Inflammatory macrophage treated with lipopolysaccharide for 1 hour (primary cell): ENCODE measurements at regions not wholly inside any gene's neighbourhood (a gene's known extent, or its start where the extent isn't known, plus 50 kb on each side); places are given as distances from the start of the nearest gene placed in this dataset.
"Not testable (repeated sequence)": the region's sequence is repeated elsewhere in the genome, so short reads cannot be mapped to it uniquely, and the experiment has no call there.

Experiments
- DNase-seq, 2 donors: peaks; one replicate each; pipeline ENCODE4 v3.0.0-alpha.2; 2020 to 2022

- DNase-seq = no peak
Observed at GRCh38 chr9:31582071-31582470, 802.4 kb upstream of the ACO1 start.

GRCh38 chr9:31582561-31582960 lies 801.9 kb upstream of the ACO1 start:
- DNase-seq = no peak

GRCh38 chr9:31585158-31585557 lies 799.3 kb upstream of the ACO1 start:
- no peak for DNase-seq

DNA sequence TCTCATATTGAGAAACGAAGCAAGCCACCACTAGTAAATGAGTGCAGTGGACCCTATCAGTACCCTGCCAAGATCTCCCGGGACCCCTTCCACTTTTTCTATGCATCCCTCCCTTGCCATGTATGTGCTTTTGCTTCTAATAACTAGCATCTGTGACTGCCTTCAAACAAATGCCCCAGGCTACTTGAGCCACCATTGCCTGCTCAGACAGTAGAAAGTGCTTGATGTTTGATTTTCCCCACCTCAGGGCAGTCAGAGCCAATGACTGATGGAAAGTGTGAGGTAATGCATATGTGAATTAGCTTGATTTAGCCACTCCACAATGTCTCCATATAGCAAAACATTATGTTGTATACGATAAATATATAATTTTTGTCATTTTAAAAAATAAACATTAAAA lies 797.3 kb upstream of the ACO1 start:
- DNase-seq = no peak

- no peak for DNase-seq
Observed at GRCh38 chr9:31588006-31588405, 796.4 kb upstream of the ACO1 start.

- DNase-seq = no peak
Observed at GRCh38 chr9:31588756-31589155, 795.7 kb upstream of the ACO1 start.

DNA sequence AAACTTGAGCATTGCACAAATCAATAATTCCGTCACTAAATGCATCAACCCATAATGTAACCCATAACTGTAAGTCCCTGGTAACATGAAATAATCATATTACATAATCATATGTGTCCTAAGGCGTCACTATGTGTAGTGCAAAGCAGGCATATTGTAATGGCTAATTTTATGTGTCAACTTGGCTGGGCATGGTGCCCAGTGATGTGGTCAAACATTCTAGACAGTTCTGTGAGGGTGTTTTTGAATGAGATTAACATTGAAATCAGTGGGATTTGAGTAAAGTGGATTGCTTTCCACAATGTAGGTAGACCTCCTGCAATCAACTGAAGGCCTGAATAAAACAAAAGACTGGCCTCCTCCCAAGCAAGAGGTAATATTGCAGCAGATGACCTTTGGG lies 794.4 kb upstream of the ACO1 start:
- no peak for DNase-seq

DNA sequence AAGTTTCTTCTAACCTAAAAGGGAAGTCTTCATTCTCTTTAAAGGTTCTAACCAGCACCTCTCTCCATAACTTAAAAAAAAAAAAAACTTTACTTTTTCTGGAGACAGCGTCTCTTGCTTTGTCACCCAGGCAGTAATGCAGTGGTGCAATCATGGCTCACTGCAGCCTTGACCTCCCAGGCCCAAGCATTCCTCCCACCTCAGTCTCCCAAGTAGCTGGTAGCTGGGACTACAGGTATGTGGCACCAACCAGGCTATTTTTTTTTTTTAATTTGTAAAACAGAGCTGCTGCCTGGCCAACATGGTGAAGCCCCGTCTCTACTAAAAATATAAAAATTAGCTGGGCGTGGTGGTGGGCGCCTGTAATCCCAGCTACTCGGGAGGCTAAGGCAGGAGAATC lies 787.4 kb upstream of the ACO1 start:
- DNase-seq = not testable (repeated sequence)

- DNase-seq = no peak
Observed at GRCh38 chr9:31597977-31598376, 786.5 kb upstream of the ACO1 start.

GRCh38 chr9:31601666-31602065 lies 782.8 kb upstream of the ACO1 start:
- DNase-seq = no peak

- no peak for DNase-seq
Observed at GRCh38 chr9:31604531-31604930, 779.9 kb upstream of the ACO1 start.

DNA sequence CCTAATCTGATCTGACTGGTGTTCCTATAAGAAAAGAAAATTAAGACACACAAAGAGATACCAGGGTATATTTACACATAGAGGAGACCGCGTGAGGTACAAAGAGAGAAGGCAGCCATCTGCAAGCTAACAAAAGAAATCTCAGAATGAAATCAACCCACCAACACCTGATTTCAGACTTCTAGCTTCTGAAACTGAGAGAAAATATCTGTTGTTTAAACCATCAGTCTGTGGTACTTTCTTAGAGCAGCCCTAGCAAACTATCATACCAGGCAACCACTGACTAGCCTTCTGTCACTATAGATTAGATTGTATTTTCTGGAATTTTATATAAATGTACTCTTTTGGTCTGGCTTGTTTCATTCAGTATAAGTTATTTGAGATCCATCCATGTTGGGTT lies 779.3 kb upstream of the ACO1 start:
- DNase-seq = no peak

DNA sequence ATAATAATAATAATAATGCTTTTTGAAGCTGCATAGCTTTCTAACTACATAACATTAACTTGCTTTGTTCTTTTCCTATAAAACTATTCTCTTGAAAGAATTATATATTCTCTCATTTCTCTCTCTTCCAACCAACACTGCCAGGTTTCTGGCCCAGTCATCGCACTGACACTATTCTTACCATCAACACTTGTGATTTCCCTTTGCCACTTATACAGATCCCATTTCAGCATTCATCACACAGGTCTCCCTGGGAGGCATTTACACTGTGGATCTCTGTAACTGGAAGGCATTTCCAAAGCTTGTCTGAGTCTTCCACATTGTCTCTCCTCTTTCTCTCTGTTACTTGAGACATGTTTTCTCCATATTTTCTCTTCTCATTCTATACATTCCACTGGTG lies 777.8 kb upstream of the ACO1 start:
- no peak for DNase-seq

GRCh38 chr9:31608416-31608815 lies 776.0 kb upstream of the ACO1 start:
- DNase-seq = no peak

GRCh38 chr9:31608881-31609280 lies 775.6 kb upstream of the ACO1 start:
- no peak for DNase-seq

DNA sequence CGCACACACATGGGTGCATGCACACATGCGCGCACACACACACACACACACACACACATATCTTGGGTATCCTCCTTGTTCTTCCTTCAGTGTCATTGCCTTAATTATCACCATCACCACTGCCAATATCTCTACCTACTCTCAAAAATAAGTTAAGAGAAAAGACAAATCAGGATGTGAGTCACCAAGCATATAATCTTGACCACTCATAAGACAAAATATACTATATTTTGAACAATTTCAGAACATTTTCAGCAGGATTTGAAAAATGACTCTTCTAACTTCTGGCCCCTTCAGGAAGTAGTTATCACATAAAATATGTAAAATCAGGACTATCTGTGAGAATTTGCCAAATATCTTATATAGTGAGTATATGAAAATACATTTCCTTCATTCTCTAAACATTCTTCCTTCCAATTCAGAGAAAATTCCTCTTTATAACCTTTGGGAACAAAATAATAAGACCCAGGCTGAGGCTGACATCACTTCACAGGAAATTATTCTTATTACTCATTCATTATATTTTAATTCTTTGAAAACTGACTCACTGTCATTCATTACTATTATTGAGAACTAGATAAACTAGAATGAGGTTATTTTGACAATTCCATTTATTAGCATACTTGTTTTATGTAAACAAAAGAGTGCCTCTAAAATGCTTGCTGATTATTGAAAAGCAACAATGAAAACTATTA lies 772.0 kb upstream of the ACO1 start:
- DNase-seq = no peak

- DNase-seq = no peak
Observed at GRCh38 chr9:31615966-31616365, 768.5 kb upstream of the ACO1 start.

- no peak for DNase-seq
Observed at GRCh38 chr9:31623511-31623910, 760.9 kb upstream of the ACO1 start.

DNA sequence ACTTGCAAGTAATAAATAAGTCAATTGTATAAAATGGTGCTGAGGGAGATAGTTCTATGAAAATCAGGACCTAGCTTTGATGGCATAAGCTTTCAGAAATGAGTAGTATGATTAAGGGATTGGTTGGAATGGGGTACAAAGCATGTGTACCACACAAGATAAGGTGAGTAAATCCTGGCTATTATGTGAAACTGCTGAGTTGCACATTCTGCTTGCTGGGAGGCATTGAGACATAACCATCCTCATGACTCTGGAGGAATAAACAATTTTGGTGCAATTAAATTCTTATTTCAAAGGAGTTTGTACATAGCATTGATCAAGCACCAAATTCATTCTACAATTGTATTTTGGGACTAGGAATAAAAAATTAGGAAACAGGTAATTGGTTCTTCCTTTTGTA lies 755.2 kb upstream of the ACO1 start:
- DNase-seq = no peak

DNA sequence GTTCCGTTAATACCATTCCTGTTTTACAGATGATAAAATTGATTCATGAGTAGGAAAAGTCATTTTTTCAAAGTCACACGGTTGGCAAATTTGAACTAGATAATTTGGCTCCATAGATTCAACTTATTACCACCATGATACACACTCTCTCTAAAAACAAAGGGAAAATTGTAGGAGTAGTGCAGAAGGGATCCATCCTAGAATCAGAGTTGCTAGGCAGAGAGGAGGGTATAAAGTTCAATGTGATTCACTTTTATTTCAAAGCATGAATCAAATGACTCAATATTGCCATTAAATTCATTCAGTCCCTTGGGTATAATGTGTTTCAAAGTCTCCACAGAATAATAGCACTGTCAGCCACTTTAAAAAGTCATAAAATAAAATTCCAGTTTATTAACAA lies 747.2 kb upstream of the ACO1 start:
- no peak for DNase-seq

DNA sequence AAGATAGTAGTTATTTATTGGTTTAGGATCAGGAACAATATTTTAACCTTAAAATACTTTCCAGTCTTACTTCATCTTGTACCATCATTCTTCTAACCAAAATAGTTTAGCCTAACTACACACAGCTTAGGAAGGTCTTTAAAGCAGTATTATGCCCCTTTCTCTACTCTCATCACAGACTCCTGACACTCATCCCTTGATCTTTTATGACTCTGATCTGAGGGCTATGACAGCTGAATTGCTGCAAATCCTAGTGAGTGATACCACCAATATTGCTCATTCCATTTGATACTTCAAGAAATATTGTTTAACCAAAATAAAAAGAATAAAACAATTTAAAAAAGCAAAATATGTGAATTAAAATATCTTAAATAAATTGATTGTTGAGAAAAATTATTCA lies 746.6 kb upstream of the ACO1 start:
- DNase-seq = no peak

- no peak for DNase-seq
Observed at GRCh38 chr9:31639451-31639850, 745.0 kb upstream of the ACO1 start.

GRCh38 chr9:31669311-31669710 lies 715.1 kb upstream of the ACO1 start:
- no peak for DNase-seq

- DNase-seq = no peak
Observed at GRCh38 chr9:31671011-31671410, 713.4 kb upstream of the ACO1 start.

DNA sequence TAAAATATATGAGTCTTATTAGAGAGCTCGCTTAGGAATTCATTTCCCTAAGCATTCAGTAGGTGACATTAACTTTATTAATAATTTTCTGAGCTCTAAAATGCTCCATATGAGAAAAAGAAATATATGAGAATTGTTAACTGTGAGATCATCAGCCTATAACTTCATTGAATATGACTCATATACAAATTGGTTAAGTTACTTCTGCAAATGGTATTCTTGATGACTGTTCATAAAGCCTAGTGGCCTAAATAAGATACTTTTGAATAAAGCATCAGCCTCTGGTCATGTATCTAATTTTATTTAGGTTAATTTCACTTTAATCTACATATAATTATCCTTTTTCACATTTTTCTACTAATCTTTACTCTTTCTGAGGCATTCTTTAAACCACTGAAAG lies 710.2 kb upstream of the ACO1 start:
- DNase-seq = no peak

- no peak for DNase-seq
Observed at GRCh38 chr9:31677415-31677814, 707.0 kb upstream of the ACO1 start.
